Bone marrow (tissue), 2 donors: ENCODE measurements at regions not wholly inside any gene's neighbourhood (a gene's known extent, or its start where the extent isn't known, plus 50 kb on each side); places are given as distances from the start of the nearest gene placed in this dataset.
"Not testable (repeated sequence)": the region's sequence is repeated elsewhere in the genome, so short reads cannot be mapped to it uniquely, and the experiment has no call there.

Experiments
- DNase-seq, 2 donors: peaks; one replicate each; lab custom pipeline; 2025; lab: John Stamatoyannopoulos, UW

- no peak for DNase-seq
Observed at GRCh38 chr3:112736805-112737566, 96.0 kb upstream of the CCDC80 start.

GRCh38 chr3:112736386-112736785 is 95.4 kb upstream of the CCDC80 start:
- DNase-seq: no peak

GRCh38 chr3:112735926-112736325 is 95.0 kb upstream of the CCDC80 start:
- DNase-seq: no peak

- peak; percentile 19 to 73 for DNase-seq
Observed at GRCh38 chr3:112734736-112735350, 93.9 kb upstream of the CCDC80 start.

- no peak for DNase-seq
Observed at GRCh38 chr3:112734171-112734570, 93.2 kb upstream of the CCDC80 start.

- DNase-seq: no peak
Observed at GRCh38 chr3:112730210-112730609, 89.3 kb upstream of the CCDC80 start.

GRCh38 chr3:112721231-112721630 is 80.3 kb upstream of the CCDC80 start:
- no peak for DNase-seq

- no peak for DNase-seq
Observed at GRCh38 chr3:112718967-112719366, 78.0 kb upstream of the CCDC80 start.

- no peak for DNase-seq
Observed at GRCh38 chr3:112718516-112718915, 77.6 kb upstream of the CCDC80 start.

- no peak for DNase-seq
Observed at GRCh38 chr3:112709911-112710310, 69.0 kb upstream of the CCDC80 start.

GRCh38 chr3:112699436-112699978 is 58.6 kb upstream of the CCDC80 start:
- DNase-seq: no peak

- DNase-seq: not testable (repeated sequence)
Observed at GRCh38 chr3:112698442-112698841, 57.5 kb upstream of the CCDC80 start.

- DNase-seq: not testable (repeated sequence)
Observed at GRCh38 chr3:112696244-112696643, 55.3 kb upstream of the CCDC80 start.

GRCh38 chr3:112695377-112696108 is 54.6 kb upstream of the CCDC80 start:
- DNase-seq: not testable (repeated sequence)

GRCh38 chr3:112694906-112695305 is 54.0 kb upstream of the CCDC80 start:
- DNase-seq: not testable (repeated sequence)

- DNase-seq: no peak
Observed at GRCh38 chr3:112693186-112693585, 52.2 kb upstream of the CCDC80 start.
